ENCODE measurements at regions not wholly inside any gene's neighbourhood (a gene's known extent, or its start where the extent isn't known, plus 50 kb on each side); places are given as distances from the start of the nearest gene placed in this dataset.

GRCh38 chr14:49017447-49017846, 568.7 kb downstream of the RPS29 start:
- DNase-seq, result no peak
- H3K27me3 Mint-ChIP-seq (ENCODE audit: low read depth), result no peaks in the 10 kb centered on the region
- H3K4me1 Mint-ChIP-seq (ENCODE audit: low read depth), result no peaks in the 10 kb centered on the region
- intact Hi-C loops (cut with micrococcal nuclease), result no loop called here
- H3K36me3 Mint-ChIP-seq (ENCODE audit: low read depth), result no peaks in the 10 kb centered on the region
- H3K4me3 Mint-ChIP-seq, result no peak overlapping the region
- H3K27ac Mint-ChIP-seq, result no peak overlapping the region
- CTCF ChIA-PET, result interaction anchor here (0.7 kb wide), 1 partner anchor 341 kb away, joined by 3 read pairs; no protein-coding TSS in a partner anchor
- no peaks in the 10 kb centered on the region for H3K9me3 Mint-ChIP-seq

- no peaks in the 10 kb centered on the region for H3K9me3 Mint-ChIP-seq
- no peak for DNase-seq
- no peak overlapping the region for H3K27ac Mint-ChIP-seq
- CTCF ChIA-PET, result no interaction called here
- intact Hi-C loops (cut with micrococcal nuclease), result no loop called here
- H3K4me1 Mint-ChIP-seq (ENCODE audit: low read depth), result no peaks in the 10 kb centered on the region
- no peak overlapping the region for H3K4me3 Mint-ChIP-seq
- no peaks in the 10 kb centered on the region for H3K36me3 Mint-ChIP-seq (ENCODE audit: low read depth)
- no peaks in the 10 kb centered on the region for H3K27me3 Mint-ChIP-seq (ENCODE audit: low read depth)
Measured at GRCh38 chr14:49016381-49016780, 569.8 kb downstream of the RPS29 start.

DNA sequence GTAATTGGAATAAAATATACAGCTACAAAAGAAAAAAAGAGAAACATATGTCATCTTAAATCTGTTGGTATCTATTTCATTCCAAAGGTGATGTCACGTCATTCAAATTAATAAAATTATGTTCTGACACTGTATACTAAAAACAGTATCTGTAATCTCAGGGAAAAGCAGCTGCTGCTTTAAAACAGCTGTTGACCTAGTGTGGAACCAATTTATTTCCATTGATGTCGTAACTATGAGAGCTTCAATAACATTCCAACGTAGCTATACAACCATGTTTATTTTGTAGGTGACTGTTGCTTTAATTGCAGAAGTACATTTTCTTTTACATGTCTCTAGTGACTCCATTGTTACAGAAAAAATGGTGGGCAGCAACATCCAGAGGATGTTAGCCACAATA, 571.7 kb downstream of the RPS29 start:
- intact Hi-C loops (cut with micrococcal nuclease), result no loop called here
- no peaks in the 10 kb centered on the region for H3K27me3 Mint-ChIP-seq (ENCODE audit: low read depth)
- no peaks in the 10 kb centered on the region for H3K36me3 Mint-ChIP-seq (ENCODE audit: low read depth)
- DNase-seq, result no peak
- no peak overlapping the region for H3K27ac Mint-ChIP-seq
- H3K4me3 Mint-ChIP-seq, result no peak overlapping the region
- H3K9me3 Mint-ChIP-seq, result no peaks in the 10 kb centered on the region
- CTCF ChIA-PET, result interaction anchor here (1.2 kb wide), 1 partner anchor 10 kb away, joined by 3 read pairs; no protein-coding TSS in a partner anchor
- no peaks in the 10 kb centered on the region for H3K4me1 Mint-ChIP-seq (ENCODE audit: low read depth)

DNA sequence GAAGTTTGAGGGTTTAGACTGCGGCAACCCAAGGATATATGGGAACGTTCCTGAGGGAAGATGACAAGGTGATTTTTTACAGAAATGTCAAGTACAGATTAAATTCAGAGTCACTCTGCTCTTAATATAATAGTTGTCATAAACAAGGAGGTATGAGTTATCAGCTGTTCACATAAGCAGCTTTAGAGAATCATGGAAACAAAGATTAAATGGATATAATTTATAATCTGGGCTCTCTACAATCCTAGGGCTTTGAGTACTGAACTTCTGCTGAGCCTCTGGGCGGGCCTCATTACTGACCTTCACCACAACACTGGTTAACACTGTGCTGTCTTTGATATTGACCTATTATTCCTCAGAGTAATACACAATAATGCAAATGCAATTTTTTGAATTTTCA, 577.8 kb downstream of the RPS29 start:
- intact Hi-C loops (cut with micrococcal nuclease), result no loop called here
- Mint-ChIP-seq H3K4me1 (ENCODE audit: low read depth) (no peaks in the 10 kb centered on the region), H3K36me3 (ENCODE audit: low read depth) (no peaks in the 10 kb centered on the region), H3K27me3 (ENCODE audit: low read depth) (no peaks in the 10 kb centered on the region), H3K4me3 (no peak overlapping the region), H3K27ac (no peak overlapping the region), H3K9me3 (no peaks in the 10 kb centered on the region)
- DNase-seq, result no peak
- CTCF ChIA-PET, result no interaction called here

DNA sequence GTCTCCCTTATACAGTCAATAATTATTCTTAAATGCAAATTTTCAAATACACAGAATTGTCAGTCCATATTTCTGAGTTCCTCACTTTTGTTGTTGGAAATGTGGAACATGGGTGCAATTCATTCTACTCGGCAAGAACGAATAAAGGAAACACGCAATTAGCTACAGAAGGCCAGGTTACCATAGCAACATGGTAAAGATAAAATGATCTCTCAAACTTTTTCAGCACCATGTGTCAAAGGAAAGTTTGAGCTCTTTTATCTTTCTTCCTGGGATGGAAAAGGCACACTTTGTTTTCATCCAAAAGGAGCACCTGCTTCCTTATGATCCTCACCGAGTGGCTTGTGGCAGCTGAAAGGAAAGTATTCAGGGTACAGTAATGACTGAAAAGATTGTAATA, 595.0 kb downstream of the RPS29 start:
- CTCF ChIA-PET, result no interaction called here
- no peaks in the 10 kb centered on the region for H3K9me3 Mint-ChIP-seq
- H3K36me3 Mint-ChIP-seq (ENCODE audit: low read depth), result no peaks in the 10 kb centered on the region

DNA sequence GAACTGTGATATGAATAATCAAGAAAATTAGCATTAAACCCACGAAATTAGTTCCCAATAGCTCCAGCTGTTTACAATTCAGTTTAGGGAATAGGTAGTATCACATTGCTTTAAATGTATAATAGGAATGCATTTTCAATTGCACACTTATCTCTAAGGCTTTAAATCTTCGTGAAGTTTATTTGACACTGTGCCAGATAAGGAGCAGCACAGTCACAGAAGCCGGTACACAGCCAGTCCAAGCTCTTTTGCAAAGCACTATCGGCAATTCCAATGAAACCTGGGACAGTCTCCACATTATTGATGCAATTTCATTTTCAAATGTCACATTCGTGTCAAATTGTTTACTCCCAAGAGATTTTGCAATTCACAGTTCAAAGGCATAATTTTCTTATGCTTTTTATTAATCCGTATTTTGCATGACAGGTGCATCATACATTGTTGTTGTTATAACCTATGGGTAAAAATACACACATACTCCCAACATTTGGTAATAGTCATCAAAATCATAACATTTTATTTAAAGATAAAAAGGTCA, 602.8 kb downstream of the RPS29 start:
- Mint-ChIP-seq H3K9me3 (no peaks in the 10 kb centered on the region), H3K36me3 (ENCODE audit: low read depth) (no peaks in the 10 kb centered on the region), H3K27ac (no peak overlapping the region), H3K4me1 (ENCODE audit: low read depth) (no peaks in the 10 kb centered on the region), H3K27me3 (ENCODE audit: low read depth) (no peaks in the 10 kb centered on the region), H3K4me3 (no peak overlapping the region)
- DNase-seq, result no peak
- intact Hi-C loops (cut with micrococcal nuclease), result no loop called here
- CTCF ChIA-PET, result no interaction called here

More for the DNA sequence above, 595.0 kb downstream of the RPS29 start:
- Mint-ChIP-seq H3K4me1 (ENCODE audit: low read depth) (no peaks in the 10 kb centered on the region), H3K4me3 (no peak overlapping the region), H3K27me3 (ENCODE audit: low read depth) (no peaks in the 10 kb centered on the region), H3K27ac (no peak overlapping the region)
- no peak for DNase-seq
- intact Hi-C loops (cut with micrococcal nuclease), result no loop called here

DNA sequence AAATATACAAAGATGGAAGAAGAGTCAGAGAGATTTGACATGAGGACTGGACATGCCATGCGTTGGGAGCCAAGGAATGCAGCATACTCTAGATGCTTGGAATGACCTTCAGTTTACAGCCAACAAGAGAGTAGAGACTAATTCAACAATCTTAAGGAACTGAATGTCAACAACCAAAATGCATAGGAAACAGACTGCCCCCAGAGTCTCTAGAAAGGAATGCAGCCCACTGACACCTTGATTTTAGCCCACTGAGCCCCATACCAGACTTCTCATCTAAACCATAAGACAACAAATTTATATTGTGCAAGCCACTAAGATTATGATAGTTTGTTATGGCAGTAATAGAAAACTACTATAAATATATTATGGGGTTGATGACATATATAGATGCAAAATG, 611.2 kb downstream of the RPS29 start:
- DNase-seq, result no peak
- CTCF ChIA-PET, result no interaction called here
- H3K4me3 Mint-ChIP-seq, result no peak overlapping the region
- no peaks in the 10 kb centered on the region for H3K27me3 Mint-ChIP-seq (ENCODE audit: low read depth)
- H3K36me3 Mint-ChIP-seq (ENCODE audit: low read depth), result no peaks in the 10 kb centered on the region
- H3K27ac Mint-ChIP-seq, result no peak overlapping the region
- intact Hi-C loops (cut with micrococcal nuclease), result no loop called here
- no peaks in the 10 kb centered on the region for H3K9me3 Mint-ChIP-seq
- H3K4me1 Mint-ChIP-seq (ENCODE audit: low read depth), result no peaks in the 10 kb centered on the region

- Mint-ChIP-seq H3K4me3 (no peak overlapping the region), H3K27ac (no peak overlapping the region), H3K9me3 (no peaks in the 10 kb centered on the region), H3K27me3 (ENCODE audit: low read depth) (no peaks in the 10 kb centered on the region), H3K4me1 (ENCODE audit: low read depth) (no peaks in the 10 kb centered on the region), H3K36me3 (ENCODE audit: low read depth) (no peaks in the 10 kb centered on the region)
- CTCF ChIA-PET, result no interaction called here
- intact Hi-C loops (cut with micrococcal nuclease), result no loop called here
- DNase-seq, result no peak
Measured at GRCh38 chr14:48973151-48973550, 613.0 kb downstream of the RPS29 start.

- no peak overlapping the region for H3K4me3 Mint-ChIP-seq
- H3K36me3 Mint-ChIP-seq (ENCODE audit: low read depth), result no peaks in the 10 kb centered on the region
- no peaks in the 10 kb centered on the region for H3K27me3 Mint-ChIP-seq (ENCODE audit: low read depth)
- DNase-seq, result no peak
- no peaks in the 10 kb centered on the region for H3K9me3 Mint-ChIP-seq
- CTCF ChIA-PET, result no interaction called here
- H3K27ac Mint-ChIP-seq, result no peak overlapping the region
- intact Hi-C loops (cut with micrococcal nuclease), result no loop called here
- no peaks in the 10 kb centered on the region for H3K4me1 Mint-ChIP-seq (ENCODE audit: low read depth)
Measured at GRCh38 chr14:48970943-48971342, 615.2 kb downstream of the RPS29 start.

DNA sequence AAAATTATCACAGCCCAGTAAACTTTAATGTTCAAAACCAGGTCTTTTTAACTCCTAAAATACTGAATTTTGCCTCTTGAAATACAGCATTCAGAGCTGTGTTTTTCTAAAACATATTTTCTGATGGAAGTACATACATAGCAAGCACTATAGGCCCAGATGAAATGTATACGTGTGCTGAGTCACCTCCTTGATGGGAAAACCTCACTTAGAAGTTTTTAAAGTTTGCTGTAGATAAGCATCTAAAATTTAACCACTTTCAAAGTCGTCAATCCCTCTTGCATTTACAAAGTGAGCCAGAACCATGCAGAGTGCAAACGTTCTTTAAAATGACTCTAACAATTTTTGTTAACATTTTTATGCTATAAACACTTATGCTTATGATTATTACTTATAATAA, 618.8 kb downstream of the RPS29 start:
- DNase-seq, result no peak
- Mint-ChIP-seq H3K4me3 (no peak overlapping the region), H3K36me3 (ENCODE audit: low read depth) (no peaks in the 10 kb centered on the region), H3K9me3 (no peaks in the 10 kb centered on the region), H3K4me1 (ENCODE audit: low read depth) (no peaks in the 10 kb centered on the region), H3K27ac (no peak overlapping the region), H3K27me3 (ENCODE audit: low read depth) (no peaks in the 10 kb centered on the region)
- intact Hi-C loops (cut with micrococcal nuclease), result no loop called here
- CTCF ChIA-PET, result no interaction called here

GRCh38 chr14:48963231-48963790, 622.9 kb downstream of the RPS29 start:
- no peaks in the 10 kb centered on the region for H3K4me1 Mint-ChIP-seq (ENCODE audit: low read depth)

GRCh38 chr14:48957486-48957885, 628.7 kb downstream of the RPS29 start:
- no peaks in the 10 kb centered on the region for H3K9me3 Mint-ChIP-seq
- CTCF ChIA-PET, result no interaction called here
- no peaks in the 10 kb centered on the region for H3K27me3 Mint-ChIP-seq (ENCODE audit: low read depth)

More at GRCh38 chr14:48963231-48963790, 622.9 kb downstream of the RPS29 start:
- CTCF ChIA-PET, result no interaction called here
- Mint-ChIP-seq H3K27ac (no peak overlapping the region), H3K36me3 (ENCODE audit: low read depth) (no peaks in the 10 kb centered on the region), H3K27me3 (ENCODE audit: low read depth) (no peaks in the 10 kb centered on the region), H3K9me3 (no peaks in the 10 kb centered on the region), H3K4me3 (no peak overlapping the region)
- no peak for DNase-seq
- intact Hi-C loops (cut with micrococcal nuclease), result no loop called here

GRCh38 chr14:48955857-48956256, 630.3 kb downstream of the RPS29 start:
- CTCF ChIA-PET, result no interaction called here
- DNase-seq, result no peak
- H3K27ac Mint-ChIP-seq, result no peak overlapping the region
- intact Hi-C loops (cut with micrococcal nuclease), result no loop called here
- H3K9me3 Mint-ChIP-seq, result no peaks in the 10 kb centered on the region
- no peaks in the 10 kb centered on the region for H3K4me1 Mint-ChIP-seq (ENCODE audit: low read depth)
- no peak overlapping the region for H3K4me3 Mint-ChIP-seq
- no peaks in the 10 kb centered on the region for H3K27me3 Mint-ChIP-seq (ENCODE audit: low read depth)
- no peaks in the 10 kb centered on the region for H3K36me3 Mint-ChIP-seq (ENCODE audit: low read depth)

More at GRCh38 chr14:48957486-48957885, 628.7 kb downstream of the RPS29 start:
- intact Hi-C loops (cut with micrococcal nuclease), result no loop called here
- Mint-ChIP-seq H3K4me3 (no peak overlapping the region), H3K4me1 (ENCODE audit: low read depth) (no peaks in the 10 kb centered on the region), H3K36me3 (ENCODE audit: low read depth) (no peaks in the 10 kb centered on the region), H3K27ac (no peak overlapping the region)
- DNase-seq, result no peak
